ENCODE measurements at regions not wholly inside any gene's neighbourhood (a gene's known extent, or its start where the extent isn't known, plus 50 kb on each side); places are given as distances from the start of the nearest gene placed in this dataset.

- Histone ChIP-seq H3K27ac (no peak overlapping the region), H4K20me1 (ENCODE audit: insufficient read depth) (no peaks in the 10 kb centered on the region), H3K4me3 (IDR thresholded peaks at IDR 0.05; ENCODE audit: insufficient read depth, low read depth, low read length) (no peak overlapping the region), H3K79me2 (ENCODE audit: insufficient read depth, low read depth) (no peaks in the 10 kb centered on the region), H2AFZ (ENCODE audit: low read depth) (no peak overlapping the region), H3K4me2 (no peak overlapping the region), H3K4me1 (ENCODE audit: low read depth, poor library complexity, severe bottlenecking) (no peaks in the 10 kb centered on the region), H3K27me3 (ENCODE audit: insufficient read depth, low read depth) (no peaks in the 10 kb centered on the region), H3K36me3 (ENCODE audit: insufficient read depth) (no peaks in the 10 kb centered on the region), H3K9ac (no peak overlapping the region)
- no peak for TF ChIP-seq CTCF (conservative IDR thresholded peaks at IDR 0.05; ENCODE audit: low read depth, low read length)
Observed at GRCh38 chr13:57992416-57992815, 360.9 kb downstream of the PCDH17 start.

- H3K4me3 ChIP-seq (IDR thresholded peaks at IDR 0.05; ENCODE audit: insufficient read depth, low read depth, low read length): no peak overlapping the region
- H3K27ac ChIP-seq: no peak overlapping the region
- no peak for TF ChIP-seq CTCF (conservative IDR thresholded peaks at IDR 0.05; ENCODE audit: low read depth, low read length)
- H3K27me3 ChIP-seq (ENCODE audit: insufficient read depth, low read depth): no peaks in the 10 kb centered on the region
- H3K4me1 ChIP-seq (ENCODE audit: low read depth, poor library complexity, severe bottlenecking): no peaks in the 10 kb centered on the region
- H3K36me3 ChIP-seq (ENCODE audit: insufficient read depth): no peaks in the 10 kb centered on the region
- H2AFZ ChIP-seq (ENCODE audit: low read depth): no peak overlapping the region
- H3K4me2 ChIP-seq: no peak overlapping the region
- H3K9ac ChIP-seq: no peak overlapping the region
- no peaks in the 10 kb centered on the region for H4K20me1 ChIP-seq (ENCODE audit: insufficient read depth)
- no peaks in the 10 kb centered on the region for H3K79me2 ChIP-seq (ENCODE audit: insufficient read depth, low read depth)
Observed at GRCh38 chr13:57996717-57997116, 365.2 kb downstream of the PCDH17 start.

- Histone ChIP-seq H3K36me3 (ENCODE audit: insufficient read depth) (no peaks in the 10 kb centered on the region), H2AFZ (ENCODE audit: low read depth) (no peak overlapping the region), H3K4me2 (no peak overlapping the region), H3K9ac (no peak overlapping the region), H4K20me1 (ENCODE audit: insufficient read depth) (no peaks in the 10 kb centered on the region), H3K27me3 (ENCODE audit: insufficient read depth, low read depth) (no peaks in the 10 kb centered on the region), H3K79me2 (ENCODE audit: insufficient read depth, low read depth) (no peaks in the 10 kb centered on the region), H3K27ac (no peak overlapping the region), H3K4me3 (IDR thresholded peaks at IDR 0.05; ENCODE audit: insufficient read depth, low read depth, low read length) (no peak overlapping the region), H3K4me1 (ENCODE audit: low read depth, poor library complexity, severe bottlenecking) (no peaks in the 10 kb centered on the region)
- TF ChIP-seq CTCF (conservative IDR thresholded peaks at IDR 0.05; ENCODE audit: low read depth, low read length): no peak
Observed at GRCh38 chr13:58004751-58005150, 373.2 kb downstream of the PCDH17 start.

GRCh38 chr13:58018020-58018419 is 386.5 kb downstream of the PCDH17 start:
- H3K79me2 ChIP-seq (ENCODE audit: insufficient read depth, low read depth): no peaks in the 10 kb centered on the region
- no peaks in the 10 kb centered on the region for H3K4me1 ChIP-seq (ENCODE audit: low read depth, poor library complexity, severe bottlenecking)
- no peak for TF ChIP-seq CTCF (conservative IDR thresholded peaks at IDR 0.05; ENCODE audit: low read depth, low read length)
- H3K36me3 ChIP-seq (ENCODE audit: insufficient read depth): no peaks in the 10 kb centered on the region
- H3K4me2 ChIP-seq: no peak overlapping the region
- H3K9ac ChIP-seq: no peak overlapping the region
- no peak overlapping the region for H3K4me3 ChIP-seq (IDR thresholded peaks at IDR 0.05; ENCODE audit: insufficient read depth, low read depth, low read length)
- no peaks in the 10 kb centered on the region for H3K27me3 ChIP-seq (ENCODE audit: insufficient read depth, low read depth)
- H2AFZ ChIP-seq (ENCODE audit: low read depth): no peak overlapping the region
- no peaks in the 10 kb centered on the region for H4K20me1 ChIP-seq (ENCODE audit: insufficient read depth)
- no peak overlapping the region for H3K27ac ChIP-seq

- H3K79me2 ChIP-seq (ENCODE audit: insufficient read depth, low read depth): no peaks in the 10 kb centered on the region
- no peaks in the 10 kb centered on the region for H3K4me1 ChIP-seq (ENCODE audit: low read depth, poor library complexity, severe bottlenecking)
- no peaks in the 10 kb centered on the region for H4K20me1 ChIP-seq (ENCODE audit: insufficient read depth)
- H3K27ac ChIP-seq: no peak overlapping the region
- TF ChIP-seq CTCF (conservative IDR thresholded peaks at IDR 0.05; ENCODE audit: low read depth, low read length): no peak
- no peaks in the 10 kb centered on the region for H3K36me3 ChIP-seq (ENCODE audit: insufficient read depth)
- no peak overlapping the region for H3K4me2 ChIP-seq
- H3K9ac ChIP-seq: no peak overlapping the region
- no peaks in the 10 kb centered on the region for H3K27me3 ChIP-seq (ENCODE audit: insufficient read depth, low read depth)
- no peak overlapping the region for H3K4me3 ChIP-seq (IDR thresholded peaks at IDR 0.05; ENCODE audit: insufficient read depth, low read depth, low read length)
- H2AFZ ChIP-seq (ENCODE audit: low read depth): no peak overlapping the region
Observed at GRCh38 chr13:58018865-58019264, 387.3 kb downstream of the PCDH17 start.
